PC-9 (cell line): ENCODE measurements at regions not wholly inside any gene's neighbourhood (a gene's known extent, or its start where the extent isn't known, plus 50 kb on each side); places are given as distances from the start of the nearest gene placed in this dataset.

ENCODE experiments used
- BruUV-seq: library from RNA; stranded (reverse); fragments of 400-500 nt; replicated peaks from 2 replicates; lab custom pipeline; 2021; lab: Mats Ljungman, UMichigan
- CTCF ChIA-PET: fragments of 300-600 bp; sonication (Branson Sonifier 250); formaldehyde crosslinking; loops from one replicate; lab custom pipeline; 2022; ENCODE audit warnings: antibody characterized with exemption; lab: Charles Lee
- POLR2A ChIA-PET: fragments of 300-600 bp; sonication (Branson Sonifier 250); formaldehyde crosslinking; loops from one replicate; lab custom pipeline; 2022; ENCODE audit warnings: antibody characterized with exemption; ENCODE audit not compliant: unreplicated experiment; lab: Charles Lee
- DNase-seq, 2 experiments: peaks; one replicate each; pipeline versions ENCODE4 v3.0.0 to v3.0.0-alpha.2; 2015 to 2022; ENCODE audit warnings: mixed read lengths in 1 of 2
- H2AFZ ChIP-seq: fragments of 200-600 bp; sonication (generic); 2 replicates; pipeline ENCODE4 v1.8.1; 2017; ENCODE audit warnings: antibody characterized with exemption
- H3F3A ChIP-seq: fragments of 200-600 bp; sonication (generic); 2 replicates; pipeline ENCODE4 v1.8.1; 2017; ENCODE audit warnings: antibody characterized with exemption, mild to moderate bottlenecking, low read depth; ENCODE audit not compliant: insufficient read depth
- H3K27ac ChIP-seq: fragments of 200-600 bp; sonication (generic); 2 replicates; pipeline ENCODE4 v1.6.1; 2016; ENCODE audit warnings: mixed run types
- H3K27me3 ChIP-seq: fragments of 200-600 bp; sonication (generic); 2 replicates; pipeline ENCODE4 v1.6.1; 2016; ENCODE audit warnings: low read depth, mixed run types; ENCODE audit not compliant: insufficient read depth
- H3K36me3 ChIP-seq: fragments of 200-600 bp; sonication (generic); 2 replicates; pipeline ENCODE4 v1.6.1; 2016; ENCODE audit warnings: low read depth, mixed run types
- H3K4me1 ChIP-seq: fragments of 200-600 bp; sonication (generic); replicated peaks from 2 replicates; pipeline ENCODE4 v1.6.1; 2016; ENCODE audit warnings: mixed run types; ENCODE audit not compliant: insufficient read depth
- H3K4me2 ChIP-seq: fragments of 200-600 bp; sonication (generic); 2 replicates; pipeline ENCODE4 v1.6.1; 2017; ENCODE audit warnings: mixed run types
- H3K4me3 ChIP-seq: fragments of 200-600 bp; sonication (generic); 2 replicates; pipeline ENCODE4 v1.6.1; 2016; ENCODE audit warnings: mixed run types
- H3K79me2 ChIP-seq: fragments of 200-600 bp; sonication (generic); 2 replicates; pipeline ENCODE4 v1.6.1; 2017; ENCODE audit warnings: low read depth, mixed run types
- H3K9me2 ChIP-seq: fragments of 200-600 bp; sonication (generic); 2 replicates; pipeline ENCODE4 v1.8.1; 2017; ENCODE audit warnings: mild to moderate bottlenecking; ENCODE audit not compliant: insufficient read depth
- H3K9me3 ChIP-seq: fragments of 200-600 bp; sonication (generic); 2 replicates; pipeline ENCODE4 v1.8.1; 2016; ENCODE audit warnings: low read depth; ENCODE audit not compliant: insufficient read depth
- H4K20me1 ChIP-seq: fragments of 200-600 bp; sonication (generic); 2 replicates; pipeline ENCODE4 v1.8.1; 2017; ENCODE audit not compliant: insufficient read depth
- EZH2 ChIP-seq: fragments of 200-600 bp; sonication (generic); IDR thresholded peaks from 2 replicates; pipeline ENCODE4 v1.8.0; 2017; ENCODE audit warnings: antibody characterized with exemption, low read depth
- intact Hi-C: fragments of 100-400 bp; cut with micrococcal nuclease; formaldehyde crosslinking; loops from one replicate; pipeline ENCODE4 v1.10.0; 2022; ENCODE audit not compliant: unreplicated experiment
- TF ChIP-seq, protein P1 (sequence below): fragments of 200-600 bp; sonication (generic); conservative IDR thresholded peaks from 2 replicates; pipeline ENCODE4 v1.6.1; 2017; ENCODE audit warnings: mixed run types, antibody characterized with exemption, mild to moderate bottlenecking, moderate library complexity

DNA sequence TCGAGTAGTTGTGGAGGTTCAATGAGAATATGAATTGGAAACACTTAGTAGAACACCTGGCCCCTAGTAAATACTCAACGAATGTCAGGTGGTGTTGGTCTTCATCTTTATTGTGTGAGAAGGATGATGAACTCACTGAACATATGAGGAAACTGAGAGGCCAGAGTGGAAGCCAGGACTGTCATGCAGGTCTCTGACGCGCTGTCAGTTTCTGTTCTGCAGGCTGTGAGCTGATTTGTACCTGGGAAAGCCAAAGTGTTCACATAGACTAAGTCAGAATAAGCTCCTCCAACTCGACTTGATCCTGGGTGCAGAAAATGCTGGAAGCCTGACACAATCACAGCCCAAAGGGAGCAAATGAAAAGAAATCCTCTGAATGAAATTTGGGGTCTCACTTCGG is 222.2 kb downstream of the LY86 start:
- Histone ChIP-seq H3K4me2 (peak overlapping the region; percentile 81), H3K9me3 (no peaks in the 10 kb centered on the region), H3K9me2 (no peaks in the 10 kb centered on the region), H3K4me3 (peak overlapping the region; percentile 54; the same call in 1 of the 2 replicates), H4K20me1 (no peaks in the 10 kb centered on the region), H3K4me1 (peaks cover 30% of the 10 kb centered on the region), H3K36me3 (no peaks in the 10 kb centered on the region), H3K79me2 (no peaks in the 10 kb centered on the region), H2AFZ (no peak overlapping the region), H3F3A (peaks cover 22% of the 10 kb centered on the region), H3K27ac (peak overlapping the region; percentile 95), H3K27me3 (no peaks in the 10 kb centered on the region)
- intact Hi-C loops: loop anchor here (1.0 to 5.0 kb wide), 3 partner anchors 10 to 162 kb away; no protein-coding TSS in a partner anchor
- POLR2A ChIA-PET: interaction anchor here (1.0 kb wide), 1 partner anchor 153 kb away, joined by 6 read pairs; no protein-coding TSS in a partner anchor
- BruUV-seq: TSS peak; percentile 95
- DNase-seq: no peak
- TF ChIP-seq, protein P1, sequence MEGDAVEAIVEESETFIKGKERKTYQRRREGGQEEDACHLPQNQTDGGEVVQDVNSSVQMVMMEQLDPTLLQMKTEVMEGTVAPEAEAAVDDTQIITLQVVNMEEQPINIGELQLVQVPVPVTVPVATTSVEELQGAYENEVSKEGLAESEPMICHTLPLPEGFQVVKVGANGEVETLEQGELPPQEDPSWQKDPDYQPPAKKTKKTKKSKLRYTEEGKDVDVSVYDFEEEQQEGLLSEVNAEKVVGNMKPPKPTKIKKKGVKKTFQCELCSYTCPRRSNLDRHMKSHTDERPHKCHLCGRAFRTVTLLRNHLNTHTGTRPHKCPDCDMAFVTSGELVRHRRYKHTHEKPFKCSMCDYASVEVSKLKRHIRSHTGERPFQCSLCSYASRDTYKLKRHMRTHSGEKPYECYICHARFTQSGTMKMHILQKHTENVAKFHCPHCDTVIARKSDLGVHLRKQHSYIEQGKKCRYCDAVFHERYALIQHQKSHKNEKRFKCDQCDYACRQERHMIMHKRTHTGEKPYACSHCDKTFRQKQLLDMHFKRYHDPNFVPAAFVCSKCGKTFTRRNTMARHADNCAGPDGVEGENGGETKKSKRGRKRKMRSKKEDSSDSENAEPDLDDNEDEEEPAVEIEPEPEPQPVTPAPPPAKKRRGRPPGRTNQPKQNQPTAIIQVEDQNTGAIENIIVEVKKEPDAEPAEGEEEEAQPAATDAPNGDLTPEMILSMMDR: no peak
- no peak for TF ChIP-seq EZH2
- CTCF ChIA-PET: interaction anchor here (0.6 to 2.0 kb wide), 4 partner anchors 16 to 337 kb away, joined by 3 to 6 read pairs (median 4); no protein-coding TSS in a partner anchor

DNA sequence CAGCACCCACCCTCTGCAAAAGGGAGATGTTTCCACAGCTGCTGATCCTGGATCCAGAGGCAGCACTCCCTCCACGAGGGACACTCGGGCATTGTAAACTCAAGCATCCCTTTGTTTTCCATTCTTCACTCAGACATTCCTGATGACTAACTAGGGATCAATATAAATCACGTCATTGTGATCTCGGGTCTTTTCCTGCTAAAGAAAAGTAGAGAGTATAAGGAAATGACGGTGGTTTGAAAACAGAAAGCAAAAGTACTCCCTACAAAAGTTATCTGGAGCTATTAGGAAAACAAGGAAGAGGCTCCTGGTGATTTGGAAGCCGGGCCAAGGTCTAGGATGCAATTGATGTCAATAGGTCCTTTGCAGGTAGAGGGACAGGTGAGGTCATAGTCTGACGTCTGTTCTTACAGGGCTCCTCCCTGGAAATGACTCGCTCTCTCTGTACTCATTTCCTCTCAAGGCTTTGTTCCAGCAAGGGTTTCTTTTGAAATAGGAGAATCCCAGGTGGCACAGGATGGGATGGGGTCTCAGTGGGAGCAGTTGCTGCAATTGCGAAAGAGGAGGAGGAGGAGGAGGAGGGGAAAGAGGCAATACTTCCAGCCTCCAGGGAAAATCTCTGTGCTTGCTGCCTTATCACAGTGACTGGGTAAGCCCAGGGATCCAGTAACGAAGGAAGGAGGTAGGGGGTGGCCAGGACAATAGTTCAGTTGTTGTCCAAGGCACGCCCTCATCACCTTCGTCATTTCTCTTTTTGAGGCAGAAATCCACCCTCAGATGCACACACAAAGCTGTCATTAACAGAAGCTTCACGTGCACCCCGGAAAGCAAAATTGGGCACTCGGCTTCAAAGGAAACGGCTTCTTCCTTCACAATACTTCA is 222.8 kb downstream of the LY86 start:
- intact Hi-C loops: loop anchor here (1.0 to 5.0 kb wide), 3 partner anchors 9 to 161 kb away; no protein-coding TSS in a partner anchor
- H3K4me1 ChIP-seq: peaks cover 36% of the 10 kb centered on the region
- H3K79me2 ChIP-seq: no peaks in the 10 kb centered on the region
- H2AFZ ChIP-seq: no peak overlapping the region
- H4K20me1 ChIP-seq: no peaks in the 10 kb centered on the region
- CTCF ChIA-PET: interaction anchor here (0.6 to 2.0 kb wide), 4 partner anchors 15 to 336 kb away, joined by 3 to 6 read pairs (median 4); no protein-coding TSS in a partner anchor
- H3K27ac ChIP-seq: peak overlapping the region; percentile 95
- no peaks in the 10 kb centered on the region for H3K36me3 ChIP-seq
- POLR2A ChIA-PET: interaction anchor here (0.5 to 1.0 kb wide), 2 partner anchors 89 to 153 kb away, joined by 5 to 6 read pairs; no protein-coding TSS in a partner anchor
- H3F3A ChIP-seq: peaks cover 22% of the 10 kb centered on the region
- H3K9me3 ChIP-seq: no peaks in the 10 kb centered on the region
- peak overlapping the region; percentile 54 for H3K4me3 ChIP-seq
- DNase-seq: peak; percentile 72 to 93
- H3K27me3 ChIP-seq: no peaks in the 10 kb centered on the region
- peak overlapping the region; percentile 81 for H3K4me2 ChIP-seq
- no TSS peak for BruUV-seq
- TF ChIP-seq, protein P1: no peak
- TF ChIP-seq EZH2: no peak
- H3K9me2 ChIP-seq: no peaks in the 10 kb centered on the region

DNA sequence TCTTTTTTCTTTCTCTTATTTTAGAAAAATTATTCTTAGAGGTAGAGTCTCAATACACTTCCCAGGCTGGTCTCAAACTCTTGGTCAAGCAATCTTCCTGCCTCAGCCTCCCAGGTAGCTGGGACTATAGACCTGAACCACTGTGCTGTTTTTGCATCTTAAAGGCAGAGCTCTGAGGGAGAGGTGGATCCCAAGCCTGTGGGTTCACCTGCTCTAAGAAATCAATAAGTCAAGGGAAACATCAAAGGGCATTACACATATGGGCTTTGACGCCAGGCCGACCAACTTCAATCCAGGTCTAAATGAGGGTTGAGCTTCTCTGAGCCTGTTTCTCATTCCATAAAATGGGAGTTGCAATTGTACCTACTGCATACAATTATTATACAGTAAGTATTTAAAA is 223.9 kb downstream of the LY86 start:
- TF ChIP-seq, protein P1: no peak
- no peak for TF ChIP-seq EZH2
- CTCF ChIA-PET: interaction anchor here (2.0 kb wide), 1 partner anchor 14 kb away, joined by 5 read pairs; no protein-coding TSS in a partner anchor
- peaks cover 22% of the 10 kb centered on the region for H3F3A ChIP-seq
- POLR2A ChIA-PET: interaction anchor here (0.5 kb wide), 1 partner anchor 32 kb away, joined by 3 read pairs; no protein-coding TSS in a partner anchor
- no TSS peak for BruUV-seq
- DNase-seq: no peak
- no peak overlapping the region for H2AFZ ChIP-seq
- H3K79me2 ChIP-seq: no peaks in the 10 kb centered on the region
- peak overlapping the region; percentile 54; the same call in 1 of the 2 replicates for H3K4me3 ChIP-seq
- H4K20me1 ChIP-seq: no peaks in the 10 kb centered on the region
- H3K27ac ChIP-seq: peak overlapping the region; percentile 95
- peaks cover 39% of the 10 kb centered on the region for H3K4me1 ChIP-seq
- no peaks in the 10 kb centered on the region for H3K36me3 ChIP-seq
- no peaks in the 10 kb centered on the region for H3K9me3 ChIP-seq
- intact Hi-C loops: loop anchor here (5.0 kb wide), 1 partner anchor 160 kb away; no protein-coding TSS in a partner anchor
- peak overlapping the region; percentile 81 for H3K4me2 ChIP-seq
- no peaks in the 10 kb centered on the region for H3K27me3 ChIP-seq
- no peaks in the 10 kb centered on the region for H3K9me2 ChIP-seq
